T-helper 2 cell treated with Interferon-gamma antibody and Interleukin-4, amounts not matched to agents 5 μg/mL and 100 μg/mL, for 36 hours (primary cell): ENCODE measurements at regions not wholly inside any gene's neighbourhood (a gene's known extent, or its start where the extent isn't known, plus 50 kb on each side); places are given as distances from the start of the nearest gene placed in this dataset.

Experiments
- DNase-seq: peaks from one replicate; pipeline ENCODE4 v3.0.0; 2021; ENCODE audit warnings: low spot score
- H3K27ac Mint-ChIP-seq: one replicate; pipeline ENCODE4 v1.8.0; 2021; ENCODE audit warnings: mild to moderate bottlenecking, mixed read lengths
- H3K27me3 Mint-ChIP-seq: one replicate; pipeline ENCODE4 v1.8.0; 2021; ENCODE audit warnings: low read depth, mixed read lengths
- H3K36me3 Mint-ChIP-seq: one replicate; pipeline ENCODE4 v1.8.0; 2021; ENCODE audit warnings: low read depth, mixed read lengths
- H3K4me1 Mint-ChIP-seq: one replicate; pipeline ENCODE4 v1.8.0; 2021; ENCODE audit warnings: low read depth, mixed read lengths
- H3K4me3 Mint-ChIP-seq: one replicate; pipeline ENCODE4 v1.8.0; 2022; ENCODE audit warnings: mild to moderate bottlenecking, moderate library complexity, mixed read lengths
- H3K9me3 Mint-ChIP-seq: one replicate; pipeline ENCODE4 v1.8.0; 2021; ENCODE audit warnings: mixed read lengths

DNA sequence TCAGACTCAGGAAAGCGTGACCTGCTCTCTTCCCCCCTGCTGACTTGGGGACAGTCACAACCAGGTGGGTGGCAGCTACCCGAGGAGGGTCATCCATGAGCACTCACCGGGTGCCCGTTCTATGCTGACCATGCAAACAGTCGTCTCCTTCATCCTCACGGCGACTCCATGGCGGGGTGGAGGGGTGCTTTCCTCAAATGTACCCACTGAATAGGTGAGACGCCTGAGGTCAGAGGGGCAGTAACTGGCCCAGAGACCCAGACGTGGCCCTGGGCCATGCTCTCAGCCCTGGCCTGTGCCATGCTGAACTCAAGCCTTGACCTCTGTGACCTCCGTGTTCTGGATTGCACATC is 59.2 kb upstream of the TPM4 start:
- H3K36me3 Mint-ChIP-seq: no peaks in the 10 kb centered on the region
- no peak for DNase-seq
- H3K27me3 Mint-ChIP-seq: no peaks in the 10 kb centered on the region
- H3K4me1 Mint-ChIP-seq: no peaks in the 10 kb centered on the region
- no peaks in the 10 kb centered on the region for H3K9me3 Mint-ChIP-seq
- no peak overlapping the region for H3K4me3 Mint-ChIP-seq
- H3K27ac Mint-ChIP-seq: no peak overlapping the region

GRCh38 chr19:16018106-16018755 is 58.1 kb upstream of the TPM4 start:
- no peak overlapping the region for H3K27ac Mint-ChIP-seq
- H3K27me3 Mint-ChIP-seq: no peaks in the 10 kb centered on the region
- H3K36me3 Mint-ChIP-seq: no peaks in the 10 kb centered on the region
- no peaks in the 10 kb centered on the region for H3K9me3 Mint-ChIP-seq
- no peaks in the 10 kb centered on the region for H3K4me1 Mint-ChIP-seq
- H3K4me3 Mint-ChIP-seq: no peak overlapping the region
- DNase-seq: no peak

- no peak for DNase-seq
- Mint-ChIP-seq H3K4me3 (no peak overlapping the region), H3K36me3 (no peaks in the 10 kb centered on the region), H3K27ac (no peak overlapping the region), H3K27me3 (no peaks in the 10 kb centered on the region), H3K9me3 (no peaks in the 10 kb centered on the region), H3K4me1 (no peaks in the 10 kb centered on the region)
Measured at GRCh38 chr19:16018801-16019551, 57.3 kb upstream of the TPM4 start.

DNA sequence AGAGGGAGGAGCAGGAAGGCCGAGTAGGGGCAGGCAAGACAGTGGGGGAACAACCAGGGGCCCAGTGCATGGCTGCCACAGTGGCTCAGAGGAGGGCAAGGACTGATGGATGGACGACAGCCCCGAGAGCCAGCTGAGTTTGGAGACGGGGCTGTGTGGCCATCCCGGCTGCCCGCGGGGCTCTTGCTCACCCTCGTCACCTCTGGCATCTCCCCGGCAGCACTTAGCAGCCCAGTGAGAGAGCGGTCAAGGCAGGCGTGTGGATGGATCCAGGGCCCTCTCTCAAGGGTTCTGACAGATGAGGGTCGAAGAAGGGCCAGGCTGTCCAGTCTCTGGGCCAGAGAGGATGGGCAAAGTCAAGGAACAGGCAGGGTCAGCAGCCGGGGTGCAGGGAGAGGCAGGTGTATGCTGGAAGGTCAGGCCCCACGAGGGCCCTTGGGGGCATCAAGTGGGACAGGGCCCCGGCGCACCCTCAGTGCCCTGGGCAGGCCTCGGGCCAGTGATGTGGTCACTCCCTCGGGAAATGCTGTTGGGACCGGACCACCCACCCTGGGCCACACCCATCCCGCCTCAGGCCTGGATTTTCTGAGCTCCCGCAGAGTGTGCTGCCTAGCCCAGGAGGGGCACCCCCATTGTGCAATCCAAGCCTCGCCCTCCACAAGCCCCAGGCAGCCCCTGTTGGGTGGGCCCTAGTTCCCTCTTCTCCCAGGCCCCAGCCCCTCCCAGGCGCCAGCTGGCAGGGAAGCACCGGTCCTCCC is 56.4 kb upstream of the TPM4 start:
- H3K9me3 Mint-ChIP-seq: no peaks in the 10 kb centered on the region
- DNase-seq: no peak
- H3K36me3 Mint-ChIP-seq: no peaks in the 10 kb centered on the region
- no peak overlapping the region for H3K4me3 Mint-ChIP-seq
- H3K27me3 Mint-ChIP-seq: no peaks in the 10 kb centered on the region
- H3K27ac Mint-ChIP-seq: no peak overlapping the region
- H3K4me1 Mint-ChIP-seq: no peaks in the 10 kb centered on the region

- H3K36me3 Mint-ChIP-seq: no peaks in the 10 kb centered on the region
- no peaks in the 10 kb centered on the region for H3K4me1 Mint-ChIP-seq
- no peaks in the 10 kb centered on the region for H3K27me3 Mint-ChIP-seq
- no peaks in the 10 kb centered on the region for H3K9me3 Mint-ChIP-seq
- no peak for DNase-seq
- H3K4me3 Mint-ChIP-seq: no peak overlapping the region
- H3K27ac Mint-ChIP-seq: no peak overlapping the region
Measured at GRCh38 chr19:16021796-16022195, 54.5 kb upstream of the TPM4 start.

- Mint-ChIP-seq H3K27ac (no peak overlapping the region), H3K9me3 (no peaks in the 10 kb centered on the region), H3K4me1 (no peaks in the 10 kb centered on the region), H3K27me3 (no peaks in the 10 kb centered on the region), H3K36me3 (no peaks in the 10 kb centered on the region), H3K4me3 (no peak overlapping the region)
- no peak for DNase-seq
Measured at GRCh38 chr19:16022251-16022650, 54.0 kb upstream of the TPM4 start.

- Mint-ChIP-seq H3K27me3 (no peaks in the 10 kb centered on the region), H3K27ac (no peak overlapping the region), H3K4me3 (no peak overlapping the region), H3K36me3 (no peaks in the 10 kb centered on the region), H3K4me1 (no peaks in the 10 kb centered on the region), H3K9me3 (no peaks in the 10 kb centered on the region)
- DNase-seq: no peak
Measured at GRCh38 chr19:16022681-16023080, 53.6 kb upstream of the TPM4 start.

DNA sequence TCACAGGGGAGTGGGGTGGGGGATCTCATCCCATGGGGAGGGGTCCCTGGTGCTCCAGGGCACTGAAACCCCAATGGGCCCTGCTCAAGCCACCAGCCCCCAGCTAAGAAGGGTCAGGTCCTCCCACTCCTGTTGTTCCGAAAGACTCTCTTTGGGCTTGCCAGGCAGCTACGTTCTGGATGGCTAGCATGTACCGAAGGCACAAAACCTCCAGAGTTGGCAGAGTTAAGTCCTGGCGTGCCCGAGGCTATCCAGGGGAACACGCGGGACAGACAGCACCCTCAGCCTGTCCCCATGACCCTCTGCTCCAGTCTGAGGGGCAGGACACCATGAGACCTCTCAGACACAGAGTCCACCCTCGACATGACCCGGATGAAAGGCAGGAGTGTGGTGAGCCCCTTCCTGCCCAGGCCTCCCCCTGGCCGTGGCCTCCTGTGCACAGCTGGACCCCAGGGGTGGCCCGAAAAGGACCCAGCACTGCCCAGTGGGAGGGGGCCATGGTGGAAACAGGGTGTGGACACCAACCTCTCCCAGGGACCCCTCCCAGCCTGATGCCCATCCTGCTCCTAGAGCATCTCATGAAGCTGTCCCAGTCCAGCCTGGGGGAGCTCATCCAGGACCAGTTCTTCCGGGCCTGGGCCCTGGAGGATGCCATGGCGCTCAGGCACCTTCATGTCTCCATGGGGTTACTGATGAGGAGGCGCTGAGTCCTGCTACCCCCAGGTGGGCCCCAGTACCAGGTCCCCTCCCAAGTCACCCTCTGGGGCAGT is 53.0 kb upstream of the TPM4 start:
- Mint-ChIP-seq H3K27me3 (no peaks in the 10 kb centered on the region), H3K27ac (no peak overlapping the region)

DNA sequence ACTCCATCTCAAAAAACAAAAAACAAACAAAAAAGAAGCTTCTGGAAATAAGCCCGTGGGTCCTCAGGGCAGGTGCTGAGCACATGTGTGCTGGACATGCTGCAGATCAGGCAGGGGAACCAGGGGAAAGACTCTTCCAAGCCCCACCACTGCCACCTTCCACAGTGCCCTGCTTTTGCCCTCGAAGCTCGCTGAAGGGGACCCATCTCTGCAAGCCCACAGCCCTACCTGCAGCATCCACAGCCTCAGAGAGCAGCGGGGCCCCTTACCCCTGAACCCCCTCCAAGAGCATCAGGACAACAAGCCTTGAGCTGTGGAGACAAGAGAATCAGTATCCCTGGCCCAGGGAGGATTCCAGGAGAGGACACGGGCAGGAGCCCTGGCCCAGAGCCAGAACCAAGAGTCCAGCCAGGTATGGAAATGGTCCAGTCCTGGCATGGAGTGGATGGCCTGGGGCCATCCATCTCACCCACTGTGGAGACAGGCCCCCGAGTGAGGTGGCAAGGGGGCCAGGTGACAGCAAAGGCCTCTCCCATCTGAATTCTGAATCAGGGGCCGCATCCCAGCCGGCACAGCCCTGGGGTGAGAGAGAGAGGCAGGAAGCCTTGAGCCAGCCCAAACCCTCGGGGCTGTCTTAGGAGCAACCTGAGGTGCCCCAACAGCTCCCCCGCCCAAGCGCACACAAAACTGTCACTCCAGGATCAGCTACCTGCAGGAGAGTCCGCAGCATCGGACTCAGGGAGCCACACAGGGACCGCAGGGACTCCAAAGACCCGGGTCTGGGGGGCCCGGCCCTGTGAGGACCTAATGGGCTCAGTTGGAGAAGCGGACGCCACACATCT is 51.8 kb upstream of the TPM4 start:
- H3K27me3 Mint-ChIP-seq: no peaks in the 10 kb centered on the region
- H3K4me3 Mint-ChIP-seq: no peak overlapping the region
- no peaks in the 10 kb centered on the region for H3K36me3 Mint-ChIP-seq
- no peaks in the 10 kb centered on the region for H3K9me3 Mint-ChIP-seq
- no peak for DNase-seq
- H3K4me1 Mint-ChIP-seq: no peaks in the 10 kb centered on the region
- H3K27ac Mint-ChIP-seq: no peak overlapping the region

More for the DNA sequence above, 53.0 kb upstream of the TPM4 start:
- DNase-seq: no peak
- Mint-ChIP-seq H3K36me3 (no peaks in the 10 kb centered on the region), H3K4me3 (no peak overlapping the region), H3K4me1 (no peaks in the 10 kb centered on the region), H3K9me3 (no peaks in the 10 kb centered on the region)

DNA sequence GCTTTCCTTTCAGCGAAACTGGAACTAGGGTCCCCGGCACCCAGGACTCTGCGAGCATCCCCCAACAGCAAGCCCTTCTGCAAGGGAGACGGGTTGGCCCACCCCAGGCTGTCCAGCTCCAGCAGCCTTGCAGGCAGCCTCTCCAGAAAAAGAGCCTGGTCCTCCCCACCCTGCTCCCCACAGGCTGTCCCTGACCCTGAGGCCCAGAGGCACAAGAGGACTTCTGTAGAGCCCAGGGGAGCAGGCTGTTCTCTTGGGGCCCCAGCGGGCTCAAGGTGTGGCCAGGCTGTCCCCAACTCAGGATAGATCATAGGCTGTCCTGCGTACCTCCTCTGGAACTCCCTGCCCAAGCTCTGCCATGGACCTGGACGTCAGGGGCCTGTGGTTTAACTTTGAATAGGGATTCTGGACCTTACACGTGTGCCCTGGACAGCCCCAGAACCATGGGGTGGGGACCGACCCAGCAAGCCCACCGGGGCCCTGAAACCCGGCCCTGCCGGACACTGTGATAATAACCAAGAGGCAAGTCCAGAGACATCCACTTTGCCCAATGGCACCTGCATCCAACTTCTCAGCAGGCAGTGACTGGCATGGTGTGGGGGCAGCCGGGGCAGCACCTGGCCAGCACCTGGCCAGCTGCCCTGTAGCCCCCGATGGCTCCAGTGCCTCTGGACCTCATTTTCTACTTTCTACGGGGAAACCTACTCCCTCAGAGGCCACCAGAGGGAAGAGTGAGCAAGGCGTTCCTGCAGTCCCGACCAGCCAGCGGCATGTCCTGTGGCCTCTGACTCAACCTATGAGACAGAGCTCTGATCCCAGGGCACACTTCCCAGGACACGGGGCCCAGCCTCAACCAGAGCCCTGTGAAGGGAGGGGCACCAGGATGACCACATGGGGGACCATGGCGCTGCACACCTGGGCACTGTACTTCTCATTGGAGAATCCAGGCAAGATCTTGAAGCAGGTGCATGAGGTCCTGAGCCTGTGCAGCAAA is 50.9 kb upstream of the TPM4 start:
- H3K36me3 Mint-ChIP-seq: no peaks in the 10 kb centered on the region
- H3K4me1 Mint-ChIP-seq: no peaks in the 10 kb centered on the region
- H3K4me3 Mint-ChIP-seq: no peak overlapping the region
- H3K27me3 Mint-ChIP-seq: no peaks in the 10 kb centered on the region
- H3K27ac Mint-ChIP-seq: no peak overlapping the region
- H3K9me3 Mint-ChIP-seq: no peaks in the 10 kb centered on the region
- DNase-seq: no peak

- H3K4me1 Mint-ChIP-seq: no peaks in the 10 kb centered on the region
- no peaks in the 10 kb centered on the region for H3K27me3 Mint-ChIP-seq
- H3K27ac Mint-ChIP-seq: no peak overlapping the region
- H3K4me3 Mint-ChIP-seq: no peak overlapping the region
- H3K9me3 Mint-ChIP-seq: no peaks in the 10 kb centered on the region
- no peaks in the 10 kb centered on the region for H3K36me3 Mint-ChIP-seq
- DNase-seq: no peak
Measured at GRCh38 chr19:16026131-16026530, 50.2 kb upstream of the TPM4 start.
